CD4-positive, alpha-beta T cell (primary cell): ENCODE measurements at regions not wholly inside any gene's neighbourhood (a gene's known extent, or its start where the extent isn't known, plus 50 kb on each side); places are given as distances from the start of the nearest gene placed in this dataset.

Source experiments
- ATAC-seq: fragments of 200-7000 bp; cut with Tn5 transposase; one replicate; pipeline ENCODE4 v1.10.0; 2022; ENCODE audit warnings: mild to moderate bottlenecking; ENCODE audit not compliant: poor library complexity
- CTCF ChIA-PET: fragments of 350-600 bp; sonication (Branson Sonifier 250); formaldehyde crosslinking; loops from one replicate; lab custom pipeline; 2021; ENCODE audit warnings: antibody characterized with exemption, inconsistent platforms; lab: Charles Lee
- POLR2A ChIA-PET: fragments of 350-600 bp; sonication (Branson Sonifier 250); formaldehyde crosslinking; loops from one replicate; lab custom pipeline; 2021; ENCODE audit warnings: antibody characterized with exemption, inconsistent platforms; lab: Charles Lee
- DNase-seq, 14 experiments: peaks; one replicate each; pipeline ENCODE4 v3.0.0-alpha.2; 2013 to 2020; ENCODE audit warnings: mixed read lengths in 2 of 14
- H3K27ac ChIP-seq, 2 donors: one replicate each; pipeline versions ENCODE4 v1.5.1 to v1.7.0; 2013; ENCODE audit warnings: low read length in 2 of 2, low read depth in 1 of 2, mild to moderate bottlenecking in 1 of 2
- H3K27me3 ChIP-seq, 2 experiments: 1 replicate in 1 of 2; 2 replicates in 1 of 2; pipeline versions ENCODE4 v1.6.1 to v1.7.0; 2013; ENCODE audit warnings: low read length in 2 of 2, control low read depth in 1 of 2, mild to moderate bottlenecking in 1 of 2, moderate library complexity in 1 of 2; ENCODE audit not compliant: insufficient read depth in 2 of 2, control insufficient read depth in 1 of 2
- H3K36me3 ChIP-seq: one replicate; pipeline ENCODE4 v1.6.1; 2013; ENCODE audit warnings: low read length, control low read depth; ENCODE audit not compliant: insufficient read depth
- H3K4me1 ChIP-seq: one replicate; pipeline ENCODE4 v1.6.1; 2013; ENCODE audit warnings: low read length, control low read depth; ENCODE audit not compliant: insufficient read depth
- H3K4me3 ChIP-seq: one replicate; pipeline ENCODE4 v1.5.1; 2013; ENCODE audit warnings: mild to moderate bottlenecking, low read length, moderate library complexity
- H3K9me3 ChIP-seq, 2 experiments: 1 replicate in 1 of 2; 2 replicates in 1 of 2; pipeline versions ENCODE4 v1.6.1 to v1.7.0; 2013; ENCODE audit warnings: low read length in 2 of 2, mild to moderate bottlenecking in 2 of 2, control low read depth in 1 of 2, moderate library complexity in 1 of 2; ENCODE audit not compliant: control insufficient read depth in 1 of 2, insufficient read depth in 1 of 2
- H3K27ac Mint-ChIP-seq: one replicate; pipeline ENCODE4 v1.8.0; 2020; ENCODE audit warnings: mixed read lengths
- H3K27me3 Mint-ChIP-seq: one replicate; pipeline ENCODE4 v1.8.0; 2021; ENCODE audit warnings: mixed read lengths
- H3K36me3 Mint-ChIP-seq: one replicate; pipeline ENCODE4 v1.8.0; 2021; ENCODE audit warnings: low read depth, mixed read lengths
- H3K4me1 Mint-ChIP-seq: one replicate; pipeline ENCODE4 v1.8.0; 2021; ENCODE audit warnings: low read depth, mixed read lengths
- H3K4me3 Mint-ChIP-seq: one replicate; pipeline ENCODE4 v1.8.0; 2020; ENCODE audit warnings: mild to moderate bottlenecking, mixed read lengths
- H3K9me3 Mint-ChIP-seq: one replicate; pipeline ENCODE4 v1.8.0; 2020; ENCODE audit warnings: mixed read lengths
- intact Hi-C, 2 experiments: fragments of 100-400 bp; cut with DNase I in 1 of 2; cut with micrococcal nuclease in 1 of 2; formaldehyde crosslinking; loops; one replicate each; pipeline versions ENCODE4 v1.15.1 to v1.9.0; 2023 to 2025; cut with DNase I, micrococcal nuclease
- TF ChIP-seq, protein P1 (sequence below): fragments of 200-600 bp; IDR thresholded peaks from one replicate; pipeline ENCODE4 v1.8.0; 2022; ENCODE audit warnings: antibody characterized with exemption, mild to moderate bottlenecking

DNA sequence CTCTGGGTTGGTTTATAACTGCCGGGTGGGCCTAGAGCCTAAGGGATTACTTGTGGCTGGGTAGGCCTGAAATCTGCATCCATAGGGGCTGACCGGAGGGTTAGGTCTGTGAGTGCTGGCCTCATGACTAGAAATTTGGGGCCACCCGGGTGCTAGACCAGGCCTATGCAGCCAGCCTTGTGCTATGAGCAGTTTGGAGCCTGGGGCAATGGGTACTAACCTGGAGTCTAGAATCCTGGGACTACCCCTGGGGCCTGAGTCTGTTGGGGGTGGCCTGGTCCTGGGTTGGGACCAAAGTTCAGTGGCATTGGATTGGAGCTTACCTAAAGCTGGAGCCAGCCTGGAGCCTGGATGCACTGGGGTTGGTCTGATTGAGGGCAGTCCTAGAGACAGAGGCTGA, 995.2 kb downstream of the ANKRD7 start:
- no peaks in the 10 kb centered on the region for H3K36me3 ChIP-seq
- Mint-ChIP-seq H3K4me1 (no peaks in the 10 kb centered on the region), H3K27me3 (no peaks in the 10 kb centered on the region), H3K27ac (no peak overlapping the region), H3K9me3 (peaks cover 18% of the 10 kb centered on the region), H3K4me3 (no peak overlapping the region), H3K36me3 (no peaks in the 10 kb centered on the region)
- POLR2A ChIA-PET: no interaction called here
- no peaks in the 10 kb centered on the region for H3K27me3 ChIP-seq
- TF ChIP-seq, protein P1, sequence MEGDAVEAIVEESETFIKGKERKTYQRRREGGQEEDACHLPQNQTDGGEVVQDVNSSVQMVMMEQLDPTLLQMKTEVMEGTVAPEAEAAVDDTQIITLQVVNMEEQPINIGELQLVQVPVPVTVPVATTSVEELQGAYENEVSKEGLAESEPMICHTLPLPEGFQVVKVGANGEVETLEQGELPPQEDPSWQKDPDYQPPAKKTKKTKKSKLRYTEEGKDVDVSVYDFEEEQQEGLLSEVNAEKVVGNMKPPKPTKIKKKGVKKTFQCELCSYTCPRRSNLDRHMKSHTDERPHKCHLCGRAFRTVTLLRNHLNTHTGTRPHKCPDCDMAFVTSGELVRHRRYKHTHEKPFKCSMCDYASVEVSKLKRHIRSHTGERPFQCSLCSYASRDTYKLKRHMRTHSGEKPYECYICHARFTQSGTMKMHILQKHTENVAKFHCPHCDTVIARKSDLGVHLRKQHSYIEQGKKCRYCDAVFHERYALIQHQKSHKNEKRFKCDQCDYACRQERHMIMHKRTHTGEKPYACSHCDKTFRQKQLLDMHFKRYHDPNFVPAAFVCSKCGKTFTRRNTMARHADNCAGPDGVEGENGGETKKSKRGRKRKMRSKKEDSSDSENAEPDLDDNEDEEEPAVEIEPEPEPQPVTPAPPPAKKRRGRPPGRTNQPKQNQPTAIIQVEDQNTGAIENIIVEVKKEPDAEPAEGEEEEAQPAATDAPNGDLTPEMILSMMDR: no peak
- H3K4me1 ChIP-seq: no peaks in the 10 kb centered on the region
- ATAC-seq (no peak), DNase-seq (no peak)
- intact Hi-C loops: no loop called here
- CTCF ChIA-PET: no interaction called here
- H3K4me3 ChIP-seq: no peak overlapping the region
- no peak overlapping the region for H3K27ac ChIP-seq
- H3K9me3 ChIP-seq: peaks cover 0 to 12% of the 10 kb centered on the region in 2 experiments

DNA sequence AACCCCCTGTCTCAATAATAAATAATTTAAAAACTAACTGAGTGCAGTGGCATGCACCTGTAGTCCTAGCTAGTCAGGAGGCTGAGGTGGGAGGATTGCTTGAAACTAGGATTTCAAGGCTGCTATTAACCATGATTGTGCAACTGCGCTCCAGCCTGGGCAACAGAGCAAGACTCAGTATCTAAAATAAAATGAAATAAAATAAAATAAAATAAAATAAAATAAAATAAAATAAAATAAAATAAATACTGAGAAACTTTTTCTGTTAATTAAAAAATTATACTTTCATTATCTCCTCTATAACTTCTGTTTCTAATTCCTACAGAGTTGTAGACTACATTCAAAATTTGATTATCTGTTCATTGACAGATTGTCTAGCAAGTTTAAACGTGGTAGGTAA, 999.4 kb downstream of the ANKRD7 start:
- H3K9me3 ChIP-seq: peaks cover 0 to 10% of the 10 kb centered on the region in 2 experiments
- no peak overlapping the region for H3K4me3 ChIP-seq
- no peaks in the 10 kb centered on the region for H3K27me3 ChIP-seq
- Mint-ChIP-seq H3K27me3 (no peaks in the 10 kb centered on the region), H3K4me1 (no peaks in the 10 kb centered on the region), H3K9me3 (peaks cover 17% of the 10 kb centered on the region), H3K36me3 (no peaks in the 10 kb centered on the region), H3K4me3 (no peak overlapping the region), H3K27ac (no peak overlapping the region)
- ChIA-PET CTCF (no interaction called here), POLR2A (no interaction called here)
- TF ChIP-seq, protein P1: no peak
- no peak for DNase-seq
- H3K4me1 ChIP-seq: no peaks in the 10 kb centered on the region
- intact Hi-C loops: no loop called here
- no peak for ATAC-seq
- no peaks in the 10 kb centered on the region for H3K36me3 ChIP-seq
- no peak overlapping the region for H3K27ac ChIP-seq

DNA sequence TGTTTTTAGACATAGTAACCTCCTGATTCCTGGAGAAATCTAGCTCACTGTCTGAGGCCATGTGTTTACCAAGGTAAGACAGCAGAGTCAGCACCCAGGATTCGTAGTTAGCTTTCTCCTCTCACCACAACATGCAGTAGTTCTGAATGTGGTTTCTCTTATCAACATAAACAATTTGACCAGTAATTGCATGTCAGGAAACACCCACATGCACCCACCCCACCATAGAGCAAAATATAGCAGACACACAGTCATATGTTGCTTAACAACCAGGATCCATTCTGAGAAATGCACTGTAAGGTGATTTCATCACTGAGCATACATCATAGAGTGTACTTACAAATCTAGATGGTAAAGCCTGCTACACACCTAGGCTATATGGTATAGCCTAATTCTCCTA, 1004.0 kb downstream of the ANKRD7 start:
- Histone ChIP-seq H3K9me3 (no peaks in the 10 kb centered on the region), H3K27ac (no peak overlapping the region), H3K27me3 (no peaks in the 10 kb centered on the region), H3K4me3 (no peak overlapping the region), H3K4me1 (no peaks in the 10 kb centered on the region), H3K36me3 (no peaks in the 10 kb centered on the region)
- H3K36me3 Mint-ChIP-seq: no peaks in the 10 kb centered on the region
- no peaks in the 10 kb centered on the region for H3K4me1 Mint-ChIP-seq
- TF ChIP-seq, protein P1: no peak
- CTCF ChIA-PET: no interaction called here
- intact Hi-C loops: no loop called here
- H3K4me3 Mint-ChIP-seq: no peak overlapping the region
- POLR2A ChIA-PET: no interaction called here
- no peak for DNase-seq
- no peak for ATAC-seq
- no peak overlapping the region for H3K27ac Mint-ChIP-seq
- H3K9me3 Mint-ChIP-seq: peaks cover 13% of the 10 kb centered on the region
- H3K27me3 Mint-ChIP-seq: no peaks in the 10 kb centered on the region
